ENCODE measurements at regions not wholly inside any gene's neighbourhood (a gene's known extent, or its start where the extent isn't known, plus 50 kb on each side); places are given as distances from the start of the nearest gene placed in this dataset.
"Not testable (repeated sequence)": the region's sequence is repeated elsewhere in the genome, so short reads cannot be mapped to it uniquely, and the experiment has no call there.

GRCh38 chr5:14025569-14026286 lies 81.2 kb upstream of the DNAH5 start:
- in situ Hi-C loops (cut with HindIII; ENCODE audit: low pct_ligation_motif_present, low pct_unique_long_range_greater_than_20kb, low sequenced_read_pairs): no loop called here

GRCh38 chr5:14022971-14023370 lies 78.5 kb upstream of the DNAH5 start:
- in situ Hi-C loops (cut with HindIII; ENCODE audit: low pct_ligation_motif_present, low pct_unique_long_range_greater_than_20kb, low sequenced_read_pairs): no loop called here

More at GRCh38 chr5:14025569-14026286, 81.2 kb upstream of the DNAH5 start:
- DNase-seq: no peak

GRCh38 chr5:14020944-14021343 lies 76.5 kb upstream of the DNAH5 start:
- DNase-seq; in situ Hi-C loops (cut with HindIII; ENCODE audit: low pct_ligation_motif_present, low pct_unique_long_range_greater_than_20kb, low sequenced_read_pairs): not testable (repeated sequence)

More at GRCh38 chr5:14022971-14023370, 78.5 kb upstream of the DNAH5 start:
- no peak for DNase-seq

GRCh38 chr5:14019768-14020290 lies 75.3 kb upstream of the DNAH5 start:
- in situ Hi-C loops (cut with HindIII; ENCODE audit: low pct_ligation_motif_present, low pct_unique_long_range_greater_than_20kb, low sequenced_read_pairs): no loop called here

GRCh38 chr5:14017904-14018303 lies 73.4 kb upstream of the DNAH5 start:
- no peak for DNase-seq
- in situ Hi-C loops (cut with HindIII; ENCODE audit: low pct_ligation_motif_present, low pct_unique_long_range_greater_than_20kb, low sequenced_read_pairs): no loop called here

More at GRCh38 chr5:14019768-14020290, 75.3 kb upstream of the DNAH5 start:
- DNase-seq: no peak

- in situ Hi-C loops (cut with HindIII; ENCODE audit: low pct_ligation_motif_present, low pct_unique_long_range_greater_than_20kb, low sequenced_read_pairs): no loop called here
- no peak for DNase-seq
These were observed 72.1 kb upstream of the DNAH5 start for GRCh38 chr5:14016549-14016948.

- in situ Hi-C loops (cut with HindIII; ENCODE audit: low pct_ligation_motif_present, low pct_unique_long_range_greater_than_20kb, low sequenced_read_pairs): no loop called here
- peak; percentile 88 for DNase-seq
These were observed 66.9 kb upstream of the DNAH5 start for GRCh38 chr5:14011089-14012020.

GRCh38 chr5:14009575-14009974 lies 65.1 kb upstream of the DNAH5 start:
- DNase-seq: no peak
- in situ Hi-C loops (cut with HindIII; ENCODE audit: low pct_ligation_motif_present, low pct_unique_long_range_greater_than_20kb, low sequenced_read_pairs): no loop called here

GRCh38 chr5:14008819-14009311 lies 64.4 kb upstream of the DNAH5 start:
- in situ Hi-C loops (cut with HindIII; ENCODE audit: low pct_ligation_motif_present, low pct_unique_long_range_greater_than_20kb, low sequenced_read_pairs): no loop called here

GRCh38 chr5:14006823-14007520 lies 62.5 kb upstream of the DNAH5 start:
- no peak for DNase-seq
- in situ Hi-C loops (cut with HindIII; ENCODE audit: low pct_ligation_motif_present, low pct_unique_long_range_greater_than_20kb, low sequenced_read_pairs): no loop called here

More at GRCh38 chr5:14008819-14009311, 64.4 kb upstream of the DNAH5 start:
- no peak for DNase-seq

GRCh38 chr5:14004598-14005394 lies 60.3 kb upstream of the DNAH5 start:
- no peak for DNase-seq
- in situ Hi-C loops (cut with HindIII; ENCODE audit: low pct_ligation_motif_present, low pct_unique_long_range_greater_than_20kb, low sequenced_read_pairs): no loop called here

GRCh38 chr5:14003936-14004335 lies 59.4 kb upstream of the DNAH5 start:
- in situ Hi-C loops (cut with HindIII; ENCODE audit: low pct_ligation_motif_present, low pct_unique_long_range_greater_than_20kb, low sequenced_read_pairs): no loop called here
- DNase-seq: no peak

GRCh38 chr5:14003513-14003912 lies 59.0 kb upstream of the DNAH5 start:
- no peak for DNase-seq
- in situ Hi-C loops (cut with HindIII; ENCODE audit: low pct_ligation_motif_present, low pct_unique_long_range_greater_than_20kb, low sequenced_read_pairs): no loop called here

- DNase-seq: no peak
These were observed 53.8 kb upstream of the DNAH5 start for GRCh38 chr5:13998254-13998653.

GRCh38 chr5:13997514-13997913 lies 53.0 kb upstream of the DNAH5 start:
- in situ Hi-C loops (cut with HindIII; ENCODE audit: low pct_ligation_motif_present, low pct_unique_long_range_greater_than_20kb, low sequenced_read_pairs): loop anchor here (25.0 kb wide), 1 partner anchor 290 kb away; no protein-coding TSS in a partner anchor
- DNase-seq: no peak

More at GRCh38 chr5:13998254-13998653, 53.8 kb upstream of the DNAH5 start:
- in situ Hi-C loops (cut with HindIII; ENCODE audit: low pct_ligation_motif_present, low pct_unique_long_range_greater_than_20kb, low sequenced_read_pairs): loop anchor here (25.0 kb wide), 1 partner anchor 289 kb away; no protein-coding TSS in a partner anchor

- DNase-seq: no peak
- in situ Hi-C loops (cut with HindIII; ENCODE audit: low pct_ligation_motif_present, low pct_unique_long_range_greater_than_20kb, low sequenced_read_pairs): loop anchor here (25.0 kb wide), 1 partner anchor 293 kb away; no protein-coding TSS in a partner anchor
These were observed 50.2 kb upstream of the DNAH5 start for GRCh38 chr5:13994621-13995253.
